ENCODE measurements at regions not wholly inside any gene's neighbourhood (a gene's known extent, or its start where the extent isn't known, plus 50 kb on each side); places are given as distances from the start of the nearest gene placed in this dataset.

GRCh38 chr18:22006458-22006857 lies 162.9 kb upstream of the GATA6 start:
- Histone ChIP-seq H3K9me3 (no peaks in the 10 kb centered on the region), H3K27me3 (ENCODE audit: low read depth) (no peaks in the 10 kb centered on the region), H3K4me1 (no peaks in the 10 kb centered on the region), H3K36me3 (replicated peaks) (no peaks in the 10 kb centered on the region), H3K4me3 (no peak overlapping the region)
- no peak for DNase-seq (ENCODE audit: low spot score in 2 of 2)
- in situ Hi-C loops (cut with MboI; ENCODE audit: low sequenced_read_pairs): no loop called here

GRCh38 chr18:22009242-22009641 lies 160.1 kb upstream of the GATA6 start:
- Histone ChIP-seq H3K9me3 (no peaks in the 10 kb centered on the region), H3K36me3 (replicated peaks) (no peaks in the 10 kb centered on the region), H3K4me1 (no peaks in the 10 kb centered on the region), H3K27me3 (ENCODE audit: low read depth) (no peaks in the 10 kb centered on the region), H3K4me3 (no peak overlapping the region)
- in situ Hi-C loops (cut with MboI; ENCODE audit: low sequenced_read_pairs): no loop called here
- DNase-seq (ENCODE audit: low spot score in 2 of 2): no peak

GRCh38 chr18:22013993-22014392 lies 155.4 kb upstream of the GATA6 start:
- H3K36me3 ChIP-seq (replicated peaks): no peaks in the 10 kb centered on the region
- no peak for DNase-seq (ENCODE audit: low spot score in 2 of 2)
- H3K9me3 ChIP-seq: no peaks in the 10 kb centered on the region
- H3K27me3 ChIP-seq (ENCODE audit: low read depth): no peaks in the 10 kb centered on the region
- in situ Hi-C loops (cut with MboI; ENCODE audit: low sequenced_read_pairs): no loop called here
- no peaks in the 10 kb centered on the region for H3K4me1 ChIP-seq
- H3K4me3 ChIP-seq: no peak overlapping the region

GRCh38 chr18:22015156-22015555 lies 154.2 kb upstream of the GATA6 start:
- in situ Hi-C loops (cut with MboI; ENCODE audit: low sequenced_read_pairs): no loop called here
- no peaks in the 10 kb centered on the region for H3K9me3 ChIP-seq
- no peak for DNase-seq (ENCODE audit: low spot score in 2 of 2)
- H3K4me1 ChIP-seq: no peaks in the 10 kb centered on the region
- no peak overlapping the region for H3K4me3 ChIP-seq
- no peaks in the 10 kb centered on the region for H3K36me3 ChIP-seq (replicated peaks)
- H3K27me3 ChIP-seq (ENCODE audit: low read depth): no peaks in the 10 kb centered on the region

GRCh38 chr18:22018366-22018765 lies 151.0 kb upstream of the GATA6 start:
- Histone ChIP-seq H3K4me1 (no peaks in the 10 kb centered on the region), H3K9me3 (no peaks in the 10 kb centered on the region), H3K36me3 (replicated peaks) (no peaks in the 10 kb centered on the region), H3K27me3 (ENCODE audit: low read depth) (no peaks in the 10 kb centered on the region), H3K4me3 (no peak overlapping the region)
- in situ Hi-C loops (cut with MboI; ENCODE audit: low sequenced_read_pairs): no loop called here
- DNase-seq (ENCODE audit: low spot score in 2 of 2): no peak

- no peak for DNase-seq (ENCODE audit: low spot score in 2 of 2)
- no peaks in the 10 kb centered on the region for H3K36me3 ChIP-seq (replicated peaks)
- H3K9me3 ChIP-seq: no peaks in the 10 kb centered on the region
- in situ Hi-C loops (cut with MboI; ENCODE audit: low sequenced_read_pairs): no loop called here
- no peaks in the 10 kb centered on the region for H3K4me1 ChIP-seq
- H3K4me3 ChIP-seq: no peak overlapping the region
- no peaks in the 10 kb centered on the region for H3K27me3 ChIP-seq (ENCODE audit: low read depth)
Measured at GRCh38 chr18:22019193-22019592, 150.2 kb upstream of the GATA6 start.

- in situ Hi-C loops (cut with MboI; ENCODE audit: low sequenced_read_pairs): no loop called here
- H3K27me3 ChIP-seq (ENCODE audit: low read depth): no peaks in the 10 kb centered on the region
- no peaks in the 10 kb centered on the region for H3K4me1 ChIP-seq
- H3K36me3 ChIP-seq (replicated peaks): no peaks in the 10 kb centered on the region
- no peaks in the 10 kb centered on the region for H3K9me3 ChIP-seq
- DNase-seq (ENCODE audit: low spot score in 2 of 2): no peak
- H3K4me3 ChIP-seq: no peak overlapping the region
Measured at GRCh38 chr18:22020127-22020866, 149.1 kb upstream of the GATA6 start.

GRCh38 chr18:22020867-22021370 lies 148.5 kb upstream of the GATA6 start:
- no peaks in the 10 kb centered on the region for H3K4me1 ChIP-seq
- H3K4me3 ChIP-seq: no peak overlapping the region
- in situ Hi-C loops (cut with MboI; ENCODE audit: low sequenced_read_pairs): no loop called here
- no peaks in the 10 kb centered on the region for H3K9me3 ChIP-seq
- DNase-seq (ENCODE audit: low spot score in 2 of 2): no peak
- H3K27me3 ChIP-seq (ENCODE audit: low read depth): no peaks in the 10 kb centered on the region
- H3K36me3 ChIP-seq (replicated peaks): no peaks in the 10 kb centered on the region

GRCh38 chr18:22021701-22022100 lies 147.7 kb upstream of the GATA6 start:
- H3K27me3 ChIP-seq (ENCODE audit: low read depth): no peaks in the 10 kb centered on the region
- in situ Hi-C loops (cut with MboI; ENCODE audit: low sequenced_read_pairs): no loop called here
- no peaks in the 10 kb centered on the region for H3K36me3 ChIP-seq (replicated peaks)
- H3K4me1 ChIP-seq: no peaks in the 10 kb centered on the region
- H3K9me3 ChIP-seq: no peaks in the 10 kb centered on the region
- no peak overlapping the region for H3K4me3 ChIP-seq
- no peak for DNase-seq (ENCODE audit: low spot score in 2 of 2)

GRCh38 chr18:22024924-22025323 lies 144.5 kb upstream of the GATA6 start:
- H3K4me1 ChIP-seq: no peaks in the 10 kb centered on the region
- in situ Hi-C loops (cut with MboI; ENCODE audit: low sequenced_read_pairs): no loop called here
- no peaks in the 10 kb centered on the region for H3K27me3 ChIP-seq (ENCODE audit: low read depth)
- DNase-seq (ENCODE audit: low spot score in 2 of 2): no peak
- no peaks in the 10 kb centered on the region for H3K9me3 ChIP-seq
- no peaks in the 10 kb centered on the region for H3K36me3 ChIP-seq (replicated peaks)
- H3K4me3 ChIP-seq: no peak overlapping the region

- Histone ChIP-seq H3K27me3 (ENCODE audit: low read depth) (no peaks in the 10 kb centered on the region), H3K4me3 (no peak overlapping the region), H3K4me1 (no peaks in the 10 kb centered on the region), H3K9me3 (no peaks in the 10 kb centered on the region), H3K36me3 (replicated peaks) (no peaks in the 10 kb centered on the region)
- in situ Hi-C loops (cut with MboI; ENCODE audit: low sequenced_read_pairs): no loop called here
- no peak for DNase-seq (ENCODE audit: low spot score in 2 of 2)
Measured at GRCh38 chr18:22026362-22026761, 143.0 kb upstream of the GATA6 start.

GRCh38 chr18:22026889-22027288 lies 142.5 kb upstream of the GATA6 start:
- no peak overlapping the region for H3K4me3 ChIP-seq
- no peaks in the 10 kb centered on the region for H3K4me1 ChIP-seq
- H3K27me3 ChIP-seq (ENCODE audit: low read depth): no peaks in the 10 kb centered on the region
- no peak for DNase-seq (ENCODE audit: low spot score in 2 of 2)
- H3K9me3 ChIP-seq: no peaks in the 10 kb centered on the region
- in situ Hi-C loops (cut with MboI; ENCODE audit: low sequenced_read_pairs): no loop called here
- no peaks in the 10 kb centered on the region for H3K36me3 ChIP-seq (replicated peaks)

- no peaks in the 10 kb centered on the region for H3K4me1 ChIP-seq
- H3K27me3 ChIP-seq (ENCODE audit: low read depth): no peaks in the 10 kb centered on the region
- H3K4me3 ChIP-seq: no peak overlapping the region
- in situ Hi-C loops (cut with MboI; ENCODE audit: low sequenced_read_pairs): no loop called here
- DNase-seq (ENCODE audit: low spot score in 2 of 2): no peak
- H3K9me3 ChIP-seq: no peaks in the 10 kb centered on the region
- no peaks in the 10 kb centered on the region for H3K36me3 ChIP-seq (replicated peaks)
Measured at GRCh38 chr18:22031611-22032010, 137.8 kb upstream of the GATA6 start.

- no peaks in the 10 kb centered on the region for H3K27me3 ChIP-seq (ENCODE audit: low read depth)
- H3K4me3 ChIP-seq: no peak overlapping the region
- H3K9me3 ChIP-seq: no peaks in the 10 kb centered on the region
- H3K36me3 ChIP-seq (replicated peaks): no peaks in the 10 kb centered on the region
- H3K4me1 ChIP-seq: no peaks in the 10 kb centered on the region
- DNase-seq (ENCODE audit: low spot score in 2 of 2): no peak
- in situ Hi-C loops (cut with MboI; ENCODE audit: low sequenced_read_pairs): no loop called here
Measured at GRCh38 chr18:22032392-22032961, 136.9 kb upstream of the GATA6 start.

Measured in HAP-1 (cell line).